ENCODE measurements at regions not wholly inside any gene's neighbourhood (a gene's known extent, or its start where the extent isn't known, plus 50 kb on each side); places are given as distances from the start of the nearest gene placed in this dataset.

GRCh38 chr10:107942826-107943225 is 778.3 kb upstream of the SORCS1 start:
- TF ChIP-seq, protein P1, sequence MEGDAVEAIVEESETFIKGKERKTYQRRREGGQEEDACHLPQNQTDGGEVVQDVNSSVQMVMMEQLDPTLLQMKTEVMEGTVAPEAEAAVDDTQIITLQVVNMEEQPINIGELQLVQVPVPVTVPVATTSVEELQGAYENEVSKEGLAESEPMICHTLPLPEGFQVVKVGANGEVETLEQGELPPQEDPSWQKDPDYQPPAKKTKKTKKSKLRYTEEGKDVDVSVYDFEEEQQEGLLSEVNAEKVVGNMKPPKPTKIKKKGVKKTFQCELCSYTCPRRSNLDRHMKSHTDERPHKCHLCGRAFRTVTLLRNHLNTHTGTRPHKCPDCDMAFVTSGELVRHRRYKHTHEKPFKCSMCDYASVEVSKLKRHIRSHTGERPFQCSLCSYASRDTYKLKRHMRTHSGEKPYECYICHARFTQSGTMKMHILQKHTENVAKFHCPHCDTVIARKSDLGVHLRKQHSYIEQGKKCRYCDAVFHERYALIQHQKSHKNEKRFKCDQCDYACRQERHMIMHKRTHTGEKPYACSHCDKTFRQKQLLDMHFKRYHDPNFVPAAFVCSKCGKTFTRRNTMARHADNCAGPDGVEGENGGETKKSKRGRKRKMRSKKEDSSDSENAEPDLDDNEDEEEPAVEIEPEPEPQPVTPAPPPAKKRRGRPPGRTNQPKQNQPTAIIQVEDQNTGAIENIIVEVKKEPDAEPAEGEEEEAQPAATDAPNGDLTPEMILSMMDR (IDR thresholded peaks at IDR 0.05; ENCODE audit: poor library complexity), result no peak
- TF ChIP-seq EZH2 (IDR thresholded peaks at IDR 0.05; ENCODE audit: borderline replicate concordance), result no peak
- TF ChIP-seq EZH2phosphoT487 (IDR thresholded peaks at IDR 0.05; ENCODE audit: low read depth, severe bottlenecking, unreplicated experiment), result no peak
